ENCODE measurements at regions not wholly inside any gene's neighbourhood (a gene's known extent, or its start where the extent isn't known, plus 50 kb on each side); places are given as distances from the start of the nearest gene placed in this dataset.
"Not testable (repeated sequence)": the region's sequence is repeated elsewhere in the genome, so short reads cannot be mapped to it uniquely, and the experiment has no call there.

DNA sequence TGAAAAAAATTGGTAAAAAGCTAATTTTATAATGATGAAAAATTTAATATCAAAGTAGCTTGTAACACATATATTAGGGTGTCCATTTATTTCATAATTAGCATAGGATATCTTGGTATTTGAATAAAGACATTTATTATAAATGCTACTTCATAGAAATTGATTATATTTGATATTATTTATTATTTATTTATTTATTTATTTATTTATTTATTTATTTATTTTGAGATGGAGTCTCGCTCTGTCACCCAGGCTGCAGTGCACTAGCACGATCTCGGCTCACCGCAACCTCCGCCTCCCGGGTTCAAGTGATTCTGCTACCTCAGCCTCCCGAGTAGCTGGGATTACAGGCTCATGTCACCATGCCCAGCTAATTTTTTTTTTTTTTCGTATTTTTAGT lies 365.0 kb downstream of the SLITRK5 start:
- TF ChIP-seq, protein P1, sequence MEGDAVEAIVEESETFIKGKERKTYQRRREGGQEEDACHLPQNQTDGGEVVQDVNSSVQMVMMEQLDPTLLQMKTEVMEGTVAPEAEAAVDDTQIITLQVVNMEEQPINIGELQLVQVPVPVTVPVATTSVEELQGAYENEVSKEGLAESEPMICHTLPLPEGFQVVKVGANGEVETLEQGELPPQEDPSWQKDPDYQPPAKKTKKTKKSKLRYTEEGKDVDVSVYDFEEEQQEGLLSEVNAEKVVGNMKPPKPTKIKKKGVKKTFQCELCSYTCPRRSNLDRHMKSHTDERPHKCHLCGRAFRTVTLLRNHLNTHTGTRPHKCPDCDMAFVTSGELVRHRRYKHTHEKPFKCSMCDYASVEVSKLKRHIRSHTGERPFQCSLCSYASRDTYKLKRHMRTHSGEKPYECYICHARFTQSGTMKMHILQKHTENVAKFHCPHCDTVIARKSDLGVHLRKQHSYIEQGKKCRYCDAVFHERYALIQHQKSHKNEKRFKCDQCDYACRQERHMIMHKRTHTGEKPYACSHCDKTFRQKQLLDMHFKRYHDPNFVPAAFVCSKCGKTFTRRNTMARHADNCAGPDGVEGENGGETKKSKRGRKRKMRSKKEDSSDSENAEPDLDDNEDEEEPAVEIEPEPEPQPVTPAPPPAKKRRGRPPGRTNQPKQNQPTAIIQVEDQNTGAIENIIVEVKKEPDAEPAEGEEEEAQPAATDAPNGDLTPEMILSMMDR (conservative IDR thresholded peaks at IDR 0.05; ENCODE audit: low read depth in 2 of 2) = not testable (repeated sequence)
- not testable (repeated sequence) for TF ChIP-seq EZH2 (IDR thresholded peaks at IDR 0.05; ENCODE audit: low read depth, unreplicated experiment); POLR2AphosphoS5 (IDR thresholded peaks at IDR 0.05; ENCODE audit: low read depth); CREB1 (CRISPR knock-in tag; IDR thresholded peaks at IDR 0.05; ENCODE audit: low read depth); EZH2phosphoT487 (IDR thresholded peaks at IDR 0.05; ENCODE audit: unreplicated experiment); JUNB (IDR thresholded peaks at IDR 0.05; ENCODE audit: unreplicated experiment); NANOG (IDR thresholded peaks at IDR 0.05; ENCODE audit: borderline replicate concordance)
- TF ChIP-seq, protein P2, sequence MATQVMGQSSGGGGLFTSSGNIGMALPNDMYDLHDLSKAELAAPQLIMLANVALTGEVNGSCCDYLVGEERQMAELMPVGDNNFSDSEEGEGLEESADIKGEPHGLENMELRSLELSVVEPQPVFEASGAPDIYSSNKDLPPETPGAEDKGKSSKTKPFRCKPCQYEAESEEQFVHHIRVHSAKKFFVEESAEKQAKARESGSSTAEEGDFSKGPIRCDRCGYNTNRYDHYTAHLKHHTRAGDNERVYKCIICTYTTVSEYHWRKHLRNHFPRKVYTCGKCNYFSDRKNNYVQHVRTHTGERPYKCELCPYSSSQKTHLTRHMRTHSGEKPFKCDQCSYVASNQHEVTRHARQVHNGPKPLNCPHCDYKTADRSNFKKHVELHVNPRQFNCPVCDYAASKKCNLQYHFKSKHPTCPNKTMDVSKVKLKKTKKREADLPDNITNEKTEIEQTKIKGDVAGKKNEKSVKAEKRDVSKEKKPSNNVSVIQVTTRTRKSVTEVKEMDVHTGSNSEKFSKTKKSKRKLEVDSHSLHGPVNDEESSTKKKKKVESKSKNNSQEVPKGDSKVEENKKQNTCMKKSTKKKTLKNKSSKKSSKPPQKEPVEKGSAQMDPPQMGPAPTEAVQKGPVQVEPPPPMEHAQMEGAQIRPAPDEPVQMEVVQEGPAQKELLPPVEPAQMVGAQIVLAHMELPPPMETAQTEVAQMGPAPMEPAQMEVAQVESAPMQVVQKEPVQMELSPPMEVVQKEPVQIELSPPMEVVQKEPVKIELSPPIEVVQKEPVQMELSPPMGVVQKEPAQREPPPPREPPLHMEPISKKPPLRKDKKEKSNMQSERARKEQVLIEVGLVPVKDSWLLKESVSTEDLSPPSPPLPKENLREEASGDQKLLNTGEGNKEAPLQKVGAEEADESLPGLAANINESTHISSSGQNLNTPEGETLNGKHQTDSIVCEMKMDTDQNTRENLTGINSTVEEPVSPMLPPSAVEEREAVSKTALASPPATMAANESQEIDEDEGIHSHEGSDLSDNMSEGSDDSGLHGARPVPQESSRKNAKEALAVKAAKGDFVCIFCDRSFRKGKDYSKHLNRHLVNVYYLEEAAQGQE (IDR thresholded peaks at IDR 0.05; ENCODE audit: unreplicated experiment) = not testable (repeated sequence)
- TF ChIP-seq, protein P3, sequence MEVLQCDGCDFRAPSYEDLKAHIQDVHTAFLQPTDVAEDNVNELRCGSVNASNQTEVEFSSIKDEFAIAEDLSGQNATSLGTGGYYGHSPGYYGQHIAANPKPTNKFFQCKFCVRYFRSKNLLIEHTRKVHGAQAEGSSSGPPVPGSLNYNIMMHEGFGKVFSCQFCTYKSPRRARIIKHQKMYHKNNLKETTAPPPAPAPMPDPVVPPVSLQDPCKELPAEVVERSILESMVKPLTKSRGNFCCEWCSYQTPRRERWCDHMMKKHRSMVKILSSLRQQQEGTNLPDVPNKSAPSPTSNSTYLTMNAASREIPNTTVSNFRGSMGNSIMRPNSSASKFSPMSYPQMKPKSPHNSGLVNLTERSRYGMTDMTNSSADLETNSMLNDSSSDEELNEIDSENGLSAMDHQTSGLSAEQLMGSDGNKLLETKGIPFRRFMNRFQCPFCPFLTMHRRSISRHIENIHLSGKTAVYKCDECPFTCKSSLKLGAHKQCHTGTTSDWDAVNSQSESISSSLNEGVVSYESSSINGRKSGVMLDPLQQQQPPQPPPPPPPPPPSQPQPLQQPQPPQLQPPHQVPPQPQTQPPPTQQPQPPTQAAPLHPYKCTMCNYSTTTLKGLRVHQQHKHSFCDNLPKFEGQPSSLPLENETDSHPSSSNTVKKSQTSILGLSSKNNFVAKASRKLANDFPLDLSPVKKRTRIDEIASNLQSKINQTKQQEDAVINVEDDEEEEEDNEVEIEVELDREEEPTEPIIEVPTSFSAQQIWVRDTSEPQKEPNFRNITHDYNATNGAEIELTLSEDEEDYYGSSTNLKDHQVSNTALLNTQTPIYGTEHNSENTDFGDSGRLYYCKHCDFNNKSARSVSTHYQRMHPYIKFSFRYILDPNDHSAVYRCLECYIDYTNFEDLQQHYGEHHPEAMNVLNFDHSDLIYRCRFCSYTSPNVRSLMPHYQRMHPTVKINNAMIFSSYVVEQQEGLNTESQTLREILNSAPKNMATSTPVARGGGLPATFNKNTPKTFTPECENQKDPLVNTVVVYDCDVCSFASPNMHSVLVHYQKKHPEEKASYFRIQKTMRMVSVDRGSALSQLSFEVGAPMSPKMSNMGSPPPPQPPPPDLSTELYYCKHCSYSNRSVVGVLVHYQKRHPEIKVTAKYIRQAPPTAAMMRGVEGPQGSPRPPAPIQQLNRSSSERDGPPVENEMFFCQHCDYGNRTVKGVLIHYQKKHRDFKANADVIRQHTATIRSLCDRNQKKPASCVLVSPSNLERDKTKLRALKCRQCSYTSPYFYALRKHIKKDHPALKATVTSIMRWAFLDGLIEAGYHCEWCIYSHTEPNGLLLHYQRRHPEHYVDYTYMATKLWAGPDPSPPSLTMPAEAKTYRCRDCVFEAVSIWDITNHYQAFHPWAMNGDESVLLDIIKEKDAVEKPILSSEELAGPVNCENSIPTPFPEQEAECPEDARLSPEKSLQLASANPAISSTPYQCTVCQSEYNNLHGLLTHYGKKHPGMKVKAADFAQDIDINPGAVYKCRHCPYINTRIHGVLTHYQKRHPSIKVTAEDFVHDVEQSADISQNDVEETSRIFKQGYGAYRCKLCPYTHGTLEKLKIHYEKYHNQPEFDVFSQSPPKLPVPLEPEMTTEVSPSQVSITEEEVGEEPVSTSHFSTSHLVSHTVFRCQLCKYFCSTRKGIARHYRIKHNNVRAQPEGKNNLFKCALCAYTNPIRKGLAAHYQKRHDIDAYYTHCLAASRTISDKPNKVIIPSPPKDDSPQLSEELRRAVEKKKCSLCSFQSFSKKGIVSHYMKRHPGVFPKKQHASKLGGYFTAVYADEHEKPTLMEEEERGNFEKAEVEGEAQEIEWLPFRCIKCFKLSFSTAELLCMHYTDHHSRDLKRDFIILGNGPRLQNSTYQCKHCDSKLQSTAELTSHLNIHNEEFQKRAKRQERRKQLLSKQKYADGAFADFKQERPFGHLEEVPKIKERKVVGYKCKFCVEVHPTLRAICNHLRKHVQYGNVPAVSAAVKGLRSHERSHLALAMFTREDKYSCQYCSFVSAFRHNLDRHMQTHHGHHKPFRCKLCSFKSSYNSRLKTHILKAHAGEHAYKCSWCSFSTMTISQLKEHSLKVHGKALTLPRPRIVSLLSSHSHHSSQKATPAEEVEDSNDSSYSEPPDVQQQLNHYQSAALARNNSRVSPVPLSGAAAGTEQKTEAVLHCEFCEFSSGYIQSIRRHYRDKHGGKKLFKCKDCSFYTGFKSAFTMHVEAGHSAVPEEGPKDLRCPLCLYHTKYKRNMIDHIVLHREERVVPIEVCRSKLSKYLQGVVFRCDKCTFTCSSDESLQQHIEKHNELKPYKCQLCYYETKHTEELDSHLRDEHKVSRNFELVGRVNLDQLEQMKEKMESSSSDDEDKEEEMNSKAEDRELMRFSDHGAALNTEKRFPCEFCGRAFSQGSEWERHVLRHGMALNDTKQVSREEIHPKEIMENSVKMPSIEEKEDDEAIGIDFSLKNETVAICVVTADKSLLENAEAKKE (CRISPR knock-in tag; IDR thresholded peaks at IDR 0.05) = not testable (repeated sequence)
- TF ChIP-seq, protein P4, sequence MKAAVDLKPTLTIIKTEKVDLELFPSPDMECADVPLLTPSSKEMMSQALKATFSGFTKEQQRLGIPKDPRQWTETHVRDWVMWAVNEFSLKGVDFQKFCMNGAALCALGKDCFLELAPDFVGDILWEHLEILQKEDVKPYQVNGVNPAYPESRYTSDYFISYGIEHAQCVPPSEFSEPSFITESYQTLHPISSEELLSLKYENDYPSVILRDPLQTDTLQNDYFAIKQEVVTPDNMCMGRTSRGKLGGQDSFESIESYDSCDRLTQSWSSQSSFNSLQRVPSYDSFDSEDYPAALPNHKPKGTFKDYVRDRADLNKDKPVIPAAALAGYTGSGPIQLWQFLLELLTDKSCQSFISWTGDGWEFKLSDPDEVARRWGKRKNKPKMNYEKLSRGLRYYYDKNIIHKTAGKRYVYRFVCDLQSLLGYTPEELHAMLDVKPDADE (IDR thresholded peaks at IDR 0.05) = not testable (repeated sequence)

Data from GM23338 (cell line).